CD14-positive monocyte (primary cell): ENCODE measurements at regions not wholly inside any gene's neighbourhood (a gene's known extent, or its start where the extent isn't known, plus 50 kb on each side); places are given as distances from the start of the nearest gene placed in this dataset.
A peak's percentile ranks its signal among the peaks of the same experiment; 100 is the strongest.

Experiments
- DNase-seq, 3 donors: peaks; one replicate each; pipeline ENCODE4 v3.0.0-alpha.2; 2011 to 2022
- H2AFZ ChIP-seq: 2 replicates; pipeline ENCODE4 v1.6.0; 2012; ENCODE audit warnings: mild to moderate bottlenecking, low read depth, low read length, inconsistent platforms; ENCODE audit not compliant: insufficient read depth, poor library complexity, severe bottlenecking
- H3K27ac ChIP-seq, 2 donors: 1 replicate in 1 of 2; 2 replicates in 1 of 2; pipeline ENCODE4 v1.5.1; 2012 to 2013; ENCODE audit warnings: low read length in 2 of 2, control low read depth in 1 of 2, inconsistent platforms in 1 of 2, low read depth in 1 of 2, mild to moderate bottlenecking in 1 of 2
- H3K27me3 ChIP-seq, 2 donors: one replicate each; pipeline versions ENCODE4 v1.6.0 to v1.6.1; 2011 to 2013; ENCODE audit warnings: low read length in 2 of 2; ENCODE audit not compliant: control insufficient read depth in 2 of 2, insufficient read depth in 2 of 2
- H3K36me3 ChIP-seq, 2 donors: replicated peaks in 1 of 2; 1 replicate in 1 of 2; 2 replicates in 1 of 2; pipeline versions ENCODE4 v1.5.1 to v1.6.1; 2012 to 2013; ENCODE audit warnings: low read length in 2 of 2, control low read depth in 1 of 2, inconsistent platforms in 1 of 2, mild to moderate bottlenecking in 1 of 2; ENCODE audit not compliant: insufficient read depth in 2 of 2, control insufficient read depth in 1 of 2
- H3K4me1 ChIP-seq, 2 donors: 1 replicate in 1 of 2; 2 replicates in 1 of 2; pipeline versions ENCODE4 v1.5.1 to v1.6.1; 2012 to 2013; ENCODE audit warnings: low read length in 2 of 2, control low read depth in 1 of 2, inconsistent platforms in 1 of 2, mild to moderate bottlenecking in 1 of 2, moderate library complexity in 1 of 2; ENCODE audit not compliant: insufficient read depth in 2 of 2, control insufficient read depth in 1 of 2
- H3K4me2 ChIP-seq: replicated peaks from 2 replicates; pipeline ENCODE3; 2012; ENCODE audit warnings: low read length, moderate library complexity, mild to moderate bottlenecking; ENCODE audit not compliant: poor library complexity, severe bottlenecking; ENCODE audit errors: extremely low read depth
- H3K4me3 ChIP-seq, 3 experiments: fragments of 200-600 bp in 1 of 3; sonication (generic) in 1 of 3; replicated peaks in 1 of 3; 1 replicate in 2 of 3; 2 replicates in 1 of 3; pipeline ENCODE4 v1.5.1; 2011 to 2013; ENCODE audit warnings: low read length in 3 of 3, mild to moderate bottlenecking in 3 of 3, control low read depth in 2 of 3, low read depth in 2 of 3, inconsistent platforms in 1 of 3, moderate library complexity in 1 of 3
- H3K79me2 ChIP-seq: 2 replicates; pipeline ENCODE4 v1.6.0; 2012; ENCODE audit warnings: mild to moderate bottlenecking, control low read depth, inconsistent platforms, low read length, moderate library complexity; ENCODE audit not compliant: insufficient read depth
- H3K9ac ChIP-seq: 2 replicates; pipeline ENCODE4 v1.6.0; 2017; ENCODE audit warnings: low read length, mild to moderate bottlenecking; ENCODE audit not compliant: insufficient read depth, poor library complexity, severe bottlenecking
- H3K9me3 ChIP-seq, 2 donors: replicated peaks in 1 of 2; 1 replicate in 1 of 2; 2 replicates in 1 of 2; pipeline versions ENCODE4 v1.5.1 to v1.6.1; 2012 to 2013; ENCODE audit warnings: low read length in 2 of 2, control low read depth in 1 of 2; ENCODE audit not compliant: control insufficient read depth in 1 of 2, insufficient read depth in 1 of 2
- H4K20me1 ChIP-seq: 2 replicates; pipeline ENCODE4 v1.6.0; 2012; ENCODE audit warnings: mild to moderate bottlenecking, low read length, control low read depth, moderate library complexity; ENCODE audit not compliant: insufficient read depth
- H3K27ac Mint-ChIP-seq, 7 donors: one replicate each; pipeline ENCODE4 v1.8.0; 2020; ENCODE audit warnings: mild to moderate bottlenecking in 7 of 7, mixed read lengths in 7 of 7, moderate library complexity in 6 of 7, inconsistent platforms in 2 of 7
- H3K27me3 Mint-ChIP-seq, 3 donors: one replicate each; pipeline ENCODE4 v1.8.0; 2021 to 2022; ENCODE audit warnings: low read depth in 3 of 3, mild to moderate bottlenecking in 3 of 3, mixed read lengths in 3 of 3, moderate library complexity in 3 of 3, inconsistent platforms in 1 of 3
- H3K36me3 Mint-ChIP-seq, 2 donors: one replicate each; pipeline ENCODE4 v1.8.0; 2020; ENCODE audit warnings: mixed read lengths in 2 of 2, inconsistent platforms in 1 of 2, mild to moderate bottlenecking in 1 of 2
- H3K4me1 Mint-ChIP-seq: one replicate; pipeline ENCODE4 v1.8.0; 2020; ENCODE audit warnings: mild to moderate bottlenecking, mixed read lengths
- H3K4me3 Mint-ChIP-seq, 2 donors: one replicate each; pipeline ENCODE4 v1.8.0; 2020; ENCODE audit warnings: mild to moderate bottlenecking in 2 of 2, mixed read lengths in 2 of 2, moderate library complexity in 1 of 2
- H3K9me3 Mint-ChIP-seq, 7 donors: one replicate each; pipeline ENCODE4 v1.8.0; 2020 to 2022; ENCODE audit warnings: mixed read lengths in 7 of 7, mild to moderate bottlenecking in 6 of 7, moderate library complexity in 6 of 7, inconsistent platforms in 2 of 7
- CTCF ChIP-seq: fragments of 200-600 bp; IDR thresholded peaks from one replicate; pipeline ENCODE4 v1.8.0; 2022; ENCODE audit warnings: antibody characterized with exemption, mild to moderate bottlenecking
- WGBS: methylation state at CpG from one replicate; pipeline ENCODE4 v1.1.5; 2013; ENCODE audit warnings: missing lambda C conversion rate; ENCODE audit not compliant: insufficient coverage; 5-methylcytosine and 5-hydroxymethylcytosine counted together
- intact Hi-C, 2 donors: fragments of 100-400 bp; cut with micrococcal nuclease; formaldehyde crosslinking; loops; one replicate each; pipeline versions ENCODE4 v1.15.0 to v1.15.1; 2023

- Mint-ChIP-seq H3K36me3 (no peaks in the 10 kb centered on the region), H3K4me3 (no peak overlapping the region), H3K9me3 (no peaks in the 10 kb centered on the region), H3K27ac (no peak overlapping the region), H3K4me1 (no peaks in the 10 kb centered on the region), H3K27me3 (peaks cover 0 to 2% (median 1%) of the 10 kb centered on the region in 3 donors)
- H2AFZ ChIP-seq, result no peak overlapping the region
- H4K20me1 ChIP-seq, result no peaks in the 10 kb centered on the region
- no peaks in the 10 kb centered on the region for H3K27me3 ChIP-seq
- DNase-seq, result peak; percentile 25 to 57 (median 54)
- H3K9ac ChIP-seq, result no peak overlapping the region
- H3K4me2 ChIP-seq, result no peak overlapping the region
- no peak overlapping the region for H3K4me3 ChIP-seq
- H3K9me3 ChIP-seq, result no peaks in the 10 kb centered on the region
- intact Hi-C loops, result loop anchor here (2.0 to 5.0 kb wide), 2 partner anchors 126 to 128 kb away; no protein-coding TSS in a partner anchor
- no peaks in the 10 kb centered on the region for H3K36me3 ChIP-seq
- H3K79me2 ChIP-seq, result no peaks in the 10 kb centered on the region
- peak; percentile 88 for TF ChIP-seq CTCF
- H3K27ac ChIP-seq, result no peak overlapping the region
- H3K4me1 ChIP-seq, result no peaks in the 10 kb centered on the region
- WGBS, result 86% methylated on average over 1 of the region's 6 CpGs
Measured at GRCh38 chr2:16900405-16901025, 234.9 kb upstream of the CYRIA start.

- Histone ChIP-seq H3K4me3 (no peak overlapping the region), H4K20me1 (no peaks in the 10 kb centered on the region), H3K27ac (no peak overlapping the region), H3K36me3 (no peaks in the 10 kb centered on the region), H3K9me3 (no peaks in the 10 kb centered on the region), H3K4me2 (no peak overlapping the region), H2AFZ (no peak overlapping the region), H3K9ac (no peak overlapping the region), H3K4me1 (no peaks in the 10 kb centered on the region), H3K79me2 (no peaks in the 10 kb centered on the region), H3K27me3 (no peaks in the 10 kb centered on the region)
- WGBS, result 86% methylated on average over 1 of the region's 2 CpGs
- H3K9me3 Mint-ChIP-seq, result no peaks in the 10 kb centered on the region
- no peak overlapping the region for H3K27ac Mint-ChIP-seq
- no peak for TF ChIP-seq CTCF
- DNase-seq, result no peak
- H3K4me3 Mint-ChIP-seq, result no peak overlapping the region
- intact Hi-C loops, result loop anchor here (2.0 to 5.0 kb wide), 2 partner anchors 125 to 128 kb away; no protein-coding TSS in a partner anchor
- peaks cover 0 to 2% (median 1%) of the 10 kb centered on the region in 3 donors for H3K27me3 Mint-ChIP-seq
- H3K36me3 Mint-ChIP-seq, result no peaks in the 10 kb centered on the region
- H3K4me1 Mint-ChIP-seq, result no peaks in the 10 kb centered on the region
Measured at GRCh38 chr2:16899958-16900357, 234.3 kb upstream of the CYRIA start.
